B cell (primary cell): ENCODE measurements at regions not wholly inside any gene's neighbourhood (a gene's known extent, or its start where the extent isn't known, plus 50 kb on each side); places are given as distances from the start of the nearest gene placed in this dataset.

Experiments
- ATAC-seq: fragments of 200-7000 bp; cut with Tn5 transposase; one replicate; pipeline ENCODE4 v1.10.0; 2021; ENCODE audit warnings: low read depth, mild to moderate bottlenecking, moderate number of reproducible peaks, moderate library complexity
- CTCF ChIA-PET: fragments of 350-600 bp; sonication (Branson Sonifier 250); formaldehyde crosslinking; loops from one replicate; lab custom pipeline; 2021; ENCODE audit warnings: antibody characterized with exemption, inconsistent platforms; lab: Charles Lee
- POLR2A ChIA-PET: fragments of 350-600 bp; sonication (Branson Sonifier 250); formaldehyde crosslinking; loops from one replicate; lab custom pipeline; 2021; ENCODE audit warnings: antibody characterized with exemption; lab: Charles Lee
- DNase-seq: peaks from one replicate; pipeline ENCODE4 v3.0.0; 2013
- H2AFZ ChIP-seq: 2 replicates; pipeline ENCODE4 v1.6.1; 2012; ENCODE audit warnings: mild to moderate bottlenecking, low read depth, low read length; ENCODE audit not compliant: insufficient read depth, poor library complexity, severe bottlenecking
- H3K27ac ChIP-seq, 2 donors: 1 replicate in 1 of 2; 2 replicates in 1 of 2; pipeline ENCODE4 v1.5.1; 2012 to 2013; ENCODE audit warnings: low read length in 2 of 2, mild to moderate bottlenecking in 2 of 2, moderate library complexity in 1 of 2
- H3K27me3 ChIP-seq, 4 experiments: fragments of 200-600 bp in 1 of 4; sonication (generic) in 1 of 4; replicated peaks in 1 of 4; 1 replicate in 2 of 4; 2 replicates in 2 of 4; pipeline versions ENCODE4 v1.6.1 to v1.7.0; 2013 to 2016; ENCODE audit warnings: low read length in 3 of 4, mild to moderate bottlenecking in 2 of 4, mixed read lengths in 1 of 4, moderate library complexity in 1 of 4; ENCODE audit not compliant: insufficient read depth in 4 of 4, control insufficient read depth in 3 of 4; ENCODE audit errors: control extremely low read depth in 1 of 4
- H3K36me3 ChIP-seq, 2 experiments: replicated peaks in 1 of 2; 1 replicate in 1 of 2; 2 replicates in 1 of 2; pipeline versions ENCODE4 v1.6.1 to v1.7.1; 2013; ENCODE audit warnings: low read length in 1 of 2; ENCODE audit not compliant: insufficient read depth in 2 of 2, control insufficient read depth in 1 of 2; ENCODE audit errors: control extremely low read depth in 1 of 2, extremely low read depth in 1 of 2
- H3K4me1 ChIP-seq, 2 donors: fragments of 200-600 bp in 1 of 2; sonication (generic) in 1 of 2; 1 replicate in 1 of 2; 2 replicates in 1 of 2; pipeline versions ENCODE4 v1.5.1 to v1.6.1; 2013 to 2017; ENCODE audit warnings: low read length in 2 of 2; ENCODE audit not compliant: control insufficient read depth in 2 of 2, insufficient read depth in 2 of 2
- H3K4me2 ChIP-seq: replicated peaks from 2 replicates; pipeline ENCODE3; 2012; ENCODE audit warnings: mild to moderate bottlenecking, low read depth, low read length; ENCODE audit not compliant: poor library complexity, severe bottlenecking
- H3K4me3 ChIP-seq, 5 experiments: fragments of 200-600 bp in 1 of 5; sonication (generic) in 1 of 5; 1 replicate in 3 of 5; 2 replicates in 2 of 5; pipeline versions ENCODE4 v1.5.1 to v1.7.0; 2011 to 2016; ENCODE audit warnings: low read length in 4 of 5, mild to moderate bottlenecking in 4 of 5, low read depth in 2 of 5, control low read depth in 1 of 5, moderate library complexity in 1 of 5; ENCODE audit not compliant: insufficient read depth in 1 of 5; ENCODE audit errors: control extremely low read depth in 1 of 5, extremely low read depth in 1 of 5
- H3K79me2 ChIP-seq: fragments of 200-600 bp; sonication (generic); one replicate; pipeline ENCODE4 v1.6.0; 2016; ENCODE audit warnings: low read length; ENCODE audit not compliant: control insufficient read depth, insufficient read depth
- H3K9ac ChIP-seq: fragments of 200-600 bp; sonication (generic); 2 replicates; pipeline ENCODE4 v1.6.1; 2017; ENCODE audit warnings: mild to moderate bottlenecking, low read length, moderate library complexity
- H3K9me3 ChIP-seq, 3 donors: one replicate each; pipeline versions ENCODE4 v1.6.1 to v1.7.1; 2013; ENCODE audit warnings: low read length in 2 of 3; ENCODE audit not compliant: control insufficient read depth in 2 of 3, insufficient read depth in 1 of 3; ENCODE audit errors: control extremely low read depth in 1 of 3
- H4K20me1 ChIP-seq: 2 replicates; pipeline ENCODE4 v1.6.0; 2012; ENCODE audit warnings: mild to moderate bottlenecking, low read length; ENCODE audit not compliant: insufficient read depth, control insufficient read depth, poor library complexity, severe bottlenecking
- H3K27ac Mint-ChIP-seq: one replicate; pipeline ENCODE4 v1.8.0; 2021; ENCODE audit warnings: mixed read lengths
- H3K27me3 Mint-ChIP-seq: one replicate; pipeline ENCODE4 v1.8.0; 2021; ENCODE audit warnings: mixed read lengths
- H3K4me1 Mint-ChIP-seq: one replicate; pipeline ENCODE4 v1.8.0; 2021; ENCODE audit warnings: mixed read lengths
- H3K4me3 Mint-ChIP-seq: one replicate; pipeline ENCODE4 v1.8.0; 2021; ENCODE audit warnings: mixed read lengths
- H3K9me3 Mint-ChIP-seq: one replicate; pipeline ENCODE4 v1.8.0; 2022; ENCODE audit warnings: mixed read lengths; ENCODE audit not compliant: insufficient read depth
- EZH2 ChIP-seq: IDR thresholded peaks from 2 replicates; pipeline ENCODE4 v1.6.1; 2012; ENCODE audit warnings: borderline replicate concordance, low read depth, mild to moderate bottlenecking, moderate library complexity, low read length; ENCODE audit not compliant: insufficient read depth, poor library complexity, severe bottlenecking
- WGBS: methylation state at CpG from one replicate; pipeline ENCODE4 v1.1.5; 2013; ENCODE audit warnings: missing lambda C conversion rate; ENCODE audit not compliant: insufficient coverage; 5-methylcytosine and 5-hydroxymethylcytosine counted together
- intact Hi-C: fragments of 100-400 bp; cut with micrococcal nuclease; formaldehyde crosslinking; loops from one replicate; pipeline ENCODE4 v1.10.0; 2022
- TF ChIP-seq, protein P1 (sequence below): fragments of 200-600 bp; IDR thresholded peaks from one replicate; pipeline ENCODE4 v1.8.0; 2022; ENCODE audit warnings: antibody characterized with exemption, mild to moderate bottlenecking

DNA sequence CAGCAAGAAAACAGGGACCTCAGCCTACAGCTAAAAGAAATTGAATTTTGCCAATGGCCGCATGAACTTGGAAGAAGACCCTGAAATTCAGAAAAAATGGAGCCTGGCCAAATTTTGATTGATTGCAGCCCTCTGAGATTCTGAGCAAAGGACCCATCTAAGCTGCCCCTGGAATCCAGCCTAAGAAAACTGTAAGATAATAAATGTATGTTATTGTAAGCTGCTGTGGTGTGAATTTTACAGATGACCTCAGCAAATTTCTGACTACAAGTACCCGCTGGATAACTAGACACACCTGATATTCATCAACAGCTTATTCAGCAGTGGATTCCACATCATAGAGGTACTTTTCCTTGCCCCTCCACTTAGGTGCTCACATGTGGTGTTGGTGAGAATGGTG is 119.5 kb upstream of the EPHA5 start:
- ChIA-PET POLR2A (no interaction called here), CTCF (no interaction called here)
- H3K4me3 ChIP-seq = no peak overlapping the region
- WGBS = 91% methylated on average over 1 of the region's 2 CpGs
- H2AFZ ChIP-seq = no peak overlapping the region
- no peaks in the 10 kb centered on the region for H3K4me1 Mint-ChIP-seq
- no peak for TF ChIP-seq EZH2
- TF ChIP-seq, protein P1, sequence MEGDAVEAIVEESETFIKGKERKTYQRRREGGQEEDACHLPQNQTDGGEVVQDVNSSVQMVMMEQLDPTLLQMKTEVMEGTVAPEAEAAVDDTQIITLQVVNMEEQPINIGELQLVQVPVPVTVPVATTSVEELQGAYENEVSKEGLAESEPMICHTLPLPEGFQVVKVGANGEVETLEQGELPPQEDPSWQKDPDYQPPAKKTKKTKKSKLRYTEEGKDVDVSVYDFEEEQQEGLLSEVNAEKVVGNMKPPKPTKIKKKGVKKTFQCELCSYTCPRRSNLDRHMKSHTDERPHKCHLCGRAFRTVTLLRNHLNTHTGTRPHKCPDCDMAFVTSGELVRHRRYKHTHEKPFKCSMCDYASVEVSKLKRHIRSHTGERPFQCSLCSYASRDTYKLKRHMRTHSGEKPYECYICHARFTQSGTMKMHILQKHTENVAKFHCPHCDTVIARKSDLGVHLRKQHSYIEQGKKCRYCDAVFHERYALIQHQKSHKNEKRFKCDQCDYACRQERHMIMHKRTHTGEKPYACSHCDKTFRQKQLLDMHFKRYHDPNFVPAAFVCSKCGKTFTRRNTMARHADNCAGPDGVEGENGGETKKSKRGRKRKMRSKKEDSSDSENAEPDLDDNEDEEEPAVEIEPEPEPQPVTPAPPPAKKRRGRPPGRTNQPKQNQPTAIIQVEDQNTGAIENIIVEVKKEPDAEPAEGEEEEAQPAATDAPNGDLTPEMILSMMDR = no peak
- DNase-seq = no peak
- no peaks in the 10 kb centered on the region for H3K27me3 ChIP-seq
- H3K4me2 ChIP-seq = no peak overlapping the region
- no peaks in the 10 kb centered on the region for H3K36me3 ChIP-seq
- no peaks in the 10 kb centered on the region for H3K27me3 Mint-ChIP-seq
- no peaks in the 10 kb centered on the region for H4K20me1 ChIP-seq
- no peaks in the 10 kb centered on the region for H3K4me1 ChIP-seq
- H3K27ac ChIP-seq = no peak overlapping the region
- H3K9ac ChIP-seq = no peak overlapping the region
- intact Hi-C loops = no loop called here
- H3K9me3 ChIP-seq = no peaks in the 10 kb centered on the region
- H3K27ac Mint-ChIP-seq = no peak overlapping the region
- H3K9me3 Mint-ChIP-seq = no peaks in the 10 kb centered on the region
- no peak overlapping the region for H3K4me3 Mint-ChIP-seq
- no peak for ATAC-seq
- no peaks in the 10 kb centered on the region for H3K79me2 ChIP-seq

DNA sequence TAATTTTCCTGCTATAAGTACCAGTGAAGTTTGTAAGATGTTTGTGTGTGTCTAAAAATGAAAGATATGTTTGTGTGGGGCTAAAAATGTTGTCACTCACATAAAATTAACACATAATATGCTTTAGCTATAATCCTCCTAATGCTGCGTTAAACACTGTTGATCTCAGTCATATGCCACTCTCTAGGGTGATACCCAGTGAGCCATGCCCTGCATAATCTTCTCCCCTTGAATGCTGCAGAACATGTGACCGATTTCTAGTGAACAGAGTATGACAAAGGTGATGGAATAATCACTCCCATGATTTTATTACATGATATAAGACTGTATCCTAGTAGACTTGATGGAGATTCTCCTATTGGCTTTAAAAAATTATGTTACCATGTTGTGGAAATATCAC is 119.1 kb upstream of the EPHA5 start:
- no peaks in the 10 kb centered on the region for H3K27me3 Mint-ChIP-seq
- CTCF ChIA-PET = no interaction called here
- H3K4me1 Mint-ChIP-seq = no peaks in the 10 kb centered on the region
- Histone ChIP-seq H3K9me3 (no peaks in the 10 kb centered on the region), H3K4me2 (no peak overlapping the region), H3K36me3 (no peaks in the 10 kb centered on the region), H3K27ac (no peak overlapping the region), H4K20me1 (no peaks in the 10 kb centered on the region), H3K79me2 (no peaks in the 10 kb centered on the region), H2AFZ (no peak overlapping the region), H3K4me3 (no peak overlapping the region), H3K4me1 (no peaks in the 10 kb centered on the region), H3K27me3 (no peaks in the 10 kb centered on the region), H3K9ac (no peak overlapping the region)
- TF ChIP-seq EZH2 = no peak
- TF ChIP-seq, protein P1 = no peak
- no CpG with 5 or more reads among the region's 2 CpGs for WGBS
- no peaks in the 10 kb centered on the region for H3K9me3 Mint-ChIP-seq
- intact Hi-C loops = no loop called here
- DNase-seq (no peak), ATAC-seq (no peak)
- no peak overlapping the region for H3K4me3 Mint-ChIP-seq
- H3K27ac Mint-ChIP-seq = no peak overlapping the region
- POLR2A ChIA-PET = no interaction called here
